ENCODE measurements at regions not wholly inside any gene's neighbourhood (a gene's known extent, or its start where the extent isn't known, plus 50 kb on each side); places are given as distances from the start of the nearest gene placed in this dataset.
"Not testable (repeated sequence)": the region's sequence is repeated elsewhere in the genome, so short reads cannot be mapped to it uniquely, and the experiment has no call there.

DNA sequence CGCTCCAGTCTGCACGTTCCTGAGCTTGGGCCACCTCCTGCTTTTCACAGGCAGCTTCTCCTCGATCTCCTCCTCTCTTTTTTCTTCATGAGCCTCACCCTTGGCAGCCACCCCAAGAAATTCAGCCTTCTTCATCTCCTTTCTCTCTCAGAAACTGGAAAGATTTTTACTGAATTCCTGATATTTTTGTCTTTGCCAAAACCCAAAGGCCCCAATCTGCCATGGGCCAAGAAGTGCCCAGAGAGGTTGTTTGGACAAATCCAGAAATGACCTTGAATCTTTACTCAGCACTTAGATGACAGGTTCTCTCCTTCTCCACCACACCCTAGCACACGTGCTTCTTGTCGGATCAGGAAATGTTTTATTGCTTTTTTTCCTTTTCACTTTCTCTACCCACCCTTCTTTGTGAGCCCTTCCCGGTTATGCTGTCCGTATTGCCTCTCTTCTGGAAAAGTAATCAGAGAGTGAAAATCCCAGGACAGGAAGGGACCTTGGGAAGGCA, 134.5 kb upstream of the TNP1 start:
- no peak for DNase-seq (ENCODE audit: low spot score)

GRCh38 chr2:216992056-216992675, 132.3 kb upstream of the TNP1 start:
- DNase-seq (ENCODE audit: low spot score), result no peak

GRCh38 chr2:216991563-216991962, 131.7 kb upstream of the TNP1 start:
- no peak for DNase-seq (ENCODE audit: low spot score)

- no peak for DNase-seq (ENCODE audit: low spot score)
Measured at GRCh38 chr2:216989340-216990129, 129.7 kb upstream of the TNP1 start.

DNA sequence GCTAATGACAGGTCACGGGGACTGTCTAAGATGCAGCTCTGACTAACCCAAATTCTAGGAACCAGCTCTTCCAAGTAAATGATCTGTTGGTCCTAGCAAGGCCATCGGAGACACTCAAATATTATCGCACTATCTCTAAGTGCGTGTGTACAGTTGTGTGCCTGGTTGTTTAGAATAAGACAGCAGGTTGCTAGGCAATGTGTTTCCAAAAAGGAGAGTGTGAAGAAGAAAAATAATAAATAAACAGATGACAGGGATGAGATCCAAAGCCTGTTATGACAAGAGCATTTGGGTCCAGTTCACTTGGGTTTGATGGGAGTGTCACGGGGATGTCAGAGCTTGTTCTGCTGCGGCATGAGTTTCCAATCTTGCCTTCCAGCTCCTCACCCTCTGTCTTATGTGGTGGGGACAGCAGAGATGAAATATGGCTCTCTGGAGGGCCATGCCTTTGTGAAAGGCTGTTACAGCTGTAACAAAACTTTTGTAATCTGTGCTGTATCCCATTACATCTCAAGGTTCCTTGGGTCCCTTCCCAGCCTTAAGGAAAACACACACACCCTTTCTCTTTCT, 127.5 kb upstream of the TNP1 start:
- DNase-seq (ENCODE audit: low spot score), result no peak

DNA sequence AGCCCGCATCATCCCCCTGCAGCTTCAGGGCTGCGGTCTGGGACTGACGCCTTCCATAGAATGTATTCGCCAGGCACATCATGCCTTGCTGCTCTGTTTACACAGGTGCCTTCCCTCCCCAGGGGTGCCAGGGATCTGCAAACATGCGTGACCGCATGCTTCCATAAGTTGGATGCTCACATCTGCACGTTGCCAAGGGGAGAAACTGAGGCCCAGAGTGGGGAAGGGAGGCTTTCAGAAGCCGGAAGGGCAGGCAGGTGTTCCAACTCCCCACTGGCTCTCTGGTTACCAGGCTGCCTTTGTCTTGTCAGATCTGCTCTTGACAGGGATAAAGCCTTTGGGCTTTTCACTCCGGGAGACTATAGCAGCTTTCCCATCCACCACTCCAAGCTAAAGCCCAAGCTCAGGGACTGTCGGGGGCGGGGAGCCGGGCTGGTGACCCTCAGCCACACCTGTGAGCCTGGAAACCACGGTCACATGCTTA, 125.8 kb upstream of the TNP1 start:
- DNase-seq (ENCODE audit: low spot score), result no peak

GRCh38 chr2:216984937-216985336, 125.1 kb upstream of the TNP1 start:
- DNase-seq (ENCODE audit: low spot score), result no peak

DNA sequence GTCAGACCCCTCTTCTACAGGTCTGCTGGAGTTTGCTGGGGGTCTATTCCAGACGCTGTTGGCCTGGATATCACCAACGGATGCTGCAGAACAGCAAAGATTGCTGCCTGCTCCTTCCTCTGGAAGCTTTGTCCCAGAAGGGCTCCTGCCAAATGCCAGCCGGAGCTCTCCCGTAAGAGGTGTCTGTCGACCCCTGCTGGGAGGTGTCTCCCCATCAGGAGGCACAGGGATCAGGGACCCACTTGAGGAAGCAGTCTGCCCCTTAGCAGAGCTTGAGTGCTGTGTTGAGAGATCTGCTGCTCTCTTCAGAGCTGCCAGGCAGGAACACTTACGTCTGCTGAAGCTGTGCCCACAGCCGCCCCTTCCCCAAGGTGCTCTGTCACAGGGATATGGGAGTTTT, 122.1 kb upstream of the TNP1 start:
- DNase-seq (ENCODE audit: low spot score), result not testable (repeated sequence)

DNA sequence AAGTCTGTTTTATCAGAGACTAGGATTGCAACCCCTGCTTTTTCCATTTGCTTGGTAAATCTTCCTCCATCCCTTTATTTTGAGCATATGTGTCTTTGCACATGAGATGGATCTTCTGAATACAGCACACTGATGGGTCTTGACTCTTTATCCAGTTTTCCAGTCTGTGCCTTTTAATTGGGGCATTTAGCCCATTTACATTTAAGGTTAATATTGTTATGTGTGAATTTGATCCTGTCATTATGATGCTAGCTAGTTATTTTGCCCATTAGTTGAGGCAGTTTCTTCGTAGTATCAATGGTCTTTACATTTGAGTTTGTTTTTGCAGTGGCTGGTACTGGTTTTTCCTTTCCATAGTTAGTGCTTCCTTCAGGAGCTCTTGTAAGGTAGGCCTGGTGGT, 120.6 kb upstream of the TNP1 start:
- not testable (repeated sequence) for DNase-seq (ENCODE audit: low spot score)

- no peak for DNase-seq (ENCODE audit: low spot score)
Measured at GRCh38 chr2:216974321-216975302, 114.7 kb upstream of the TNP1 start.

GRCh38 chr2:216971593-216971992, 111.7 kb upstream of the TNP1 start:
- DNase-seq (ENCODE audit: low spot score), result no peak

- DNase-seq (ENCODE audit: low spot score), result no peak
Measured at GRCh38 chr2:216970359-216970915, 110.6 kb upstream of the TNP1 start.

GRCh38 chr2:216967889-216968288, 108.0 kb upstream of the TNP1 start:
- DNase-seq (ENCODE audit: low spot score), result no peak

GRCh38 chr2:216960671-216961268, 100.9 kb upstream of the TNP1 start:
- DNase-seq (ENCODE audit: low spot score), result no peak

DNA sequence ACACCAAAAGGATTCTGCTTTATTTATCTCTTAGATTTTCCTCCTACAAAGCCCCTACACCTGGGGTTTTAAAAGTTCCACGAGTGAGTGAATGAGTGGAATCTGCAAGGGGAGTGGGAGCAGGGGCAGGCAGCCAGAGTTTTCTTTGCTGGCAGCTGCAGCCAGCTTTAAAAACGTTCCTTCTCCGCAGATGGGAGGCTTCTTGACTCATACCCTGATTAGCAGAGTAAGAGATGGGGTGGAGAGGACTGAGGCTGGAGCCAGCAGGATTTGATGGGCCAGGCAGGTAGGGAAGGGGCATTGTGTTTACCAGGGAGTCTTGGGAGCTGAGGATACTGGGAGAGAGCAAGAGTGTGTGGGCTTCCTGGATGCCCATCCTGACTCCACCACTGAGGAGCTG, 99.6 kb upstream of the TNP1 start:
- DNase-seq (ENCODE audit: low spot score), result no peak

DNA sequence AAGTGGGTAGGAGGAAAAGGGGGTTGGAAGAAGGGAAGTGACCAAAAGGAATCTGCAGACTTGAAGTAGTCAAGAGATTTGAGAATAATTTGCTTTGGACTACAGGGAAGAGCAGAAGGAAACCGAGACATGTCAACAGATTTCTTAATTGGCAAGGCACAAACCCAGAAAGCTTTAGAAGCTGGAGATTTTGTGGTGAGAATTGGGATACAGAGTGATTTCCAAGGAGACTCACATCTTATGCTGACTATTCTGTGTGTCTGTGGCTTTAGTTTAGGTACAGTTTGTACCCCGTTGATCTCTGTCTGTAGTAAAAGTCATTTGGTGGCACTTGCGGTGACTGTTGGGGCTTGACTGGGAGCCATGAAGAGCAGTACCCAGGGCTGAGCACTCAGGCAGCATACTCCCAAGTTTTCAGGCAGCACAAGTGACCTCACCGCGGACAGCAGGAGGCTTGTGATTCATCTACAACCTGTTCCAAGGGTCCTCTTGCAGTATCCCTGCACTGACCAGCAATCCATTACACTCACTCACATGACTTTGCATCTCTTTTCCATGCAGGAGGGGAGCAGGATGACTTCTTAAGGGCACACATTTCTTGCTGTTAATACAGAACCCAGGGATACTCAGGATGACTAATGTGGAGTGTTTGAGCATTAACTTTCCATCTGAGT, 97.1 kb upstream of the TNP1 start:
- no peak for DNase-seq (ENCODE audit: low spot score)

DNA sequence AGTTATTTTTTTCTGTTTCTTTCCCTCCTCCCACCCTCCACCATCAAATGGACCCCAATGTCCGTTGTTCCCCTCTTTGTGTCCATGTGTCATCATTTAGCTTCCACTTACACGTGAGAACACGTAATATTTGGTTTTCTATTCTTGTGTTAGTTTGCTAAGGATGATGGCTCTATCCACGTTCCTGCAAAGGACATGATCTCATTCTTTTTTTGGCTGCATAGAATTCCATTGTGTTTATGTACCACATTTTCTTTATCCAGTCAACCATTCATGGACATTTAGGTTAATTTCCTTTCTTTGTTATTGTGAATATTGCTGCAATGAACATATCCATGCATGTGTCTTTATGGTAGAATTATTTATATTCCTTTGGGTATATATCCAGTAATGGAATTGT, 91.3 kb upstream of the TNP1 start:
- DNase-seq (ENCODE audit: low spot score), result no peak

GRCh38 chr2:216950547-216950946, 90.7 kb upstream of the TNP1 start:
- DNase-seq (ENCODE audit: low spot score), result no peak

DNA sequence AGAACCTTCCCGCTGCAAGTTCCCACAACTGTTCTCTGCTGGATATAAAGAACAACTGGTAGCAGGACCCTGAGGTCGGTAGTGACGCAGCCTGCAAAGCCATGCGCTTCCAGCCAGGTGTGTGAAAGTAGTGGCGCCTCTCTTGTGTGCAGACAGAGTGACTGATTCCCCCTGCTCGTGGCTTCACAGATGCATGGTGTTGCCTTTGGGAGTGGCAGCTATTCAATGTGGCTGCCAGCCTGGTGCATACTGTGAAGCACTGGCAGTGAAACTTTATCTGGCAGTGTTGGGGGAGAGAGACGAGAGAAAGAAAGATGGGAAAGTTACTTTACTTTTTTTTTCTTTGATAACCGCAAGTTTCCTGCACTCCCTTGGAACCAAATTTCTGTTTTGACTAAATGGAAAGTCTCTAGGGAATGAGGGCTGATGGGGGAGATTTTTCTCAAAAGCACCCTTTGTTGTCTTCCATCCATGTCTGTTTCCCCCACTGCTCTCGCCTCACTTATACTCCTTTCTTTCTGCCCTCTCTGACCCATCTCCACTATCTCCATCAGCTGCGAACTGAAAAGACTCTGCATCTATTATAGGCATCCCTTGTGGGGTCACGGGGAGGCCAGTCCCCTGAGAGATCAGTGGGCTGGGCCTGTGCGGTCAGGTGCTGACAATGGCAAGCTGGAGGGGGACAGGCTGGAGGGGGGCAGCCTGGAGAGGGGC, 90.0 kb upstream of the TNP1 start:
- no peak for DNase-seq (ENCODE audit: low spot score)

DNA sequence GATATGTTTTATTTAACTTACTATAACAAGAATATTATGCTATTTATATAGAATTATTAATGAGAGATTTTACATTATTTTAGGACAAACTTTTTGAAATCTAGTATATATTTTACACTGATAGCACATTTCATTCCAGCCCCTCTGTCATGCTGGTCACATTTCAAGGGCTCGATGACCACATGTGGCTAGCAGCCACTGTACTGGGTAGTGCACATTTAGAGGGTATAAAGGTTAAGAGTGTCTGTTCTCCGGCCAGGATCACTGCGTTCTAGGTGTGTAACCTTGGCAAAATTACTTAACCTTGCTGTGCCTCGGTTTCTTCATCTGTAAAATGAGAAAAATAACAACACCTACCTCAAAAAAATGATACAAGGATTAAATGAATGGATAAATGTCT, 87.2 kb upstream of the TNP1 start:
- DNase-seq (ENCODE audit: low spot score), result no peak
